ENCODE measurements at regions not wholly inside any gene's neighbourhood (a gene's known extent, or its start where the extent isn't known, plus 50 kb on each side); places are given as distances from the start of the nearest gene placed in this dataset.
"Not testable (repeated sequence)": the region's sequence is repeated elsewhere in the genome, so short reads cannot be mapped to it uniquely, and the experiment has no call there.

GRCh38 chr1:38746941-38747600 lies 112.5 kb downstream of the RRAGC start:
- no peak for DNase-seq

- no peak for DNase-seq
These were observed 113.1 kb downstream of the RRAGC start for GRCh38 chr1:38746402-38746935.

GRCh38 chr1:38745476-38746401 lies 113.8 kb downstream of the RRAGC start:
- DNase-seq: no peak

GRCh38 chr1:38744452-38745350 lies 114.9 kb downstream of the RRAGC start:
- DNase-seq: no peak

GRCh38 chr1:38743184-38743583 lies 116.4 kb downstream of the RRAGC start:
- no peak for DNase-seq

GRCh38 chr1:38741341-38741740 lies 118.2 kb downstream of the RRAGC start:
- no peak for DNase-seq

- no peak for DNase-seq
These were observed 119.1 kb downstream of the RRAGC start for GRCh38 chr1:38740487-38740886.

- no peak for DNase-seq
These were observed 121.4 kb downstream of the RRAGC start for GRCh38 chr1:38738207-38738606.

- DNase-seq: no peak
These were observed 123.2 kb downstream of the RRAGC start for GRCh38 chr1:38736399-38736798.

GRCh38 chr1:38735651-38736161 lies 123.9 kb downstream of the RRAGC start:
- no peak for DNase-seq

- DNase-seq: no peak
These were observed 125.8 kb downstream of the RRAGC start for GRCh38 chr1:38733761-38734160.

GRCh38 chr1:38730511-38731397 lies 128.8 kb downstream of the RRAGC start:
- DNase-seq: no peak

GRCh38 chr1:38728585-38728908 lies 131.0 kb downstream of the RRAGC start:
- no peak for DNase-seq

GRCh38 chr1:38727684-38728584 lies 131.6 kb downstream of the RRAGC start:
- peak; percentile 22 for DNase-seq

GRCh38 chr1:38725321-38725961 lies 134.1 kb downstream of the RRAGC start:
- not testable (repeated sequence) for DNase-seq

GRCh38 chr1:38724160-38725131 lies 135.1 kb downstream of the RRAGC start:
- no peak for DNase-seq

- no peak for DNase-seq
These were observed 137.8 kb downstream of the RRAGC start for GRCh38 chr1:38721816-38722215.

GRCh38 chr1:38719880-38720279 lies 139.7 kb downstream of the RRAGC start:
- no peak for DNase-seq

- DNase-seq: no peak
These were observed 141.5 kb downstream of the RRAGC start for GRCh38 chr1:38718031-38718430.

Data from hindlimb muscle (tissue), 1 donor.